H1 (cell line): ENCODE measurements at regions not wholly inside any gene's neighbourhood (a gene's known extent, or its start where the extent isn't known, plus 50 kb on each side); places are given as distances from the start of the nearest gene placed in this dataset.

ENCODE experiments used
- CTCF ChIA-PET: fragments of 300-600 bp; sonication (Branson Sonifier 250); formaldehyde crosslinking; loops from one replicate; lab custom pipeline; 2021; ENCODE audit not compliant: partially characterized antibody; lab: Charles Lee
- POLR2A ChIA-PET: fragments of 300-600 bp; sonication (Branson Sonifier 250); formaldehyde crosslinking; loops from one replicate; lab custom pipeline; 2021; ENCODE audit warnings: inconsistent platforms; ENCODE audit not compliant: partially characterized antibody; lab: Charles Lee
- DNase-seq, 2 experiments: peaks; one replicate each; pipeline versions ENCODE4 v3.0.0 to v3.0.0-alpha.2; 2010 to 2022; ENCODE audit warnings: low spot score in 2 of 2, low read depth in 1 of 2, mixed read lengths in 1 of 2
- FAIRE-seq: peaks from 2 replicates; lab custom pipeline; 2011; peaks lifted over from hg19 to GRCh38; lab: Jason Lieb, UNC
- H2AFZ ChIP-seq: 2 replicates; pipeline ENCODE4 v1.8.1; 2012; ENCODE audit warnings: low read length, inconsistent platforms
- H2AK5ac ChIP-seq: 2 replicates; pipeline ENCODE4 v1.6.1; 2013; ENCODE audit warnings: low read depth, low read length
- H2BK120ac ChIP-seq: replicated peaks from 2 replicates; pipeline ENCODE3; 2013; ENCODE audit warnings: low read depth, low read length, inconsistent platforms
- H2BK12ac ChIP-seq: 2 replicates; pipeline ENCODE4 v1.6.1; 2013; ENCODE audit warnings: low read depth, low read length
- H2BK15ac ChIP-seq: 2 replicates; pipeline ENCODE4 v1.6.1; 2013; ENCODE audit warnings: low read length
- H2BK20ac ChIP-seq: 2 replicates; pipeline ENCODE4 v1.6.1; 2013; ENCODE audit warnings: low read length
- H2BK5ac ChIP-seq: 2 replicates; pipeline ENCODE4 v1.6.1; 2013; ENCODE audit warnings: low read depth, low read length
- H3K14ac ChIP-seq: 2 replicates; pipeline ENCODE4 v1.6.1; 2013; ENCODE audit warnings: inconsistent platforms; ENCODE audit not compliant: insufficient read length
- H3K18ac ChIP-seq: 2 replicates; pipeline ENCODE4 v1.6.1; 2013; ENCODE audit warnings: low read length; ENCODE audit errors: extremely low read depth
- H3K23ac ChIP-seq: 2 replicates; pipeline ENCODE4 v1.6.1; 2013; ENCODE audit warnings: inconsistent platforms; ENCODE audit not compliant: insufficient read length
- H3K23me2 ChIP-seq: 2 replicates; pipeline ENCODE4 v1.6.1; 2013; ENCODE audit warnings: low read depth, low read length
- H3K27ac ChIP-seq: 2 replicates; pipeline ENCODE4 v1.6.1; 2011; ENCODE audit warnings: low read depth, low read length, inconsistent platforms
- H3K27me3 ChIP-seq, 4 experiments: replicated peaks in 1 of 4; 1 replicate in 1 of 4; 2 replicates in 3 of 4; pipeline versions ENCODE4 v1.6.1 to v1.8.1; 2011 to 2013; ENCODE audit warnings: low read length in 3 of 4, mild to moderate bottlenecking in 3 of 4, inconsistent platforms in 2 of 4, mixed read lengths in 2 of 4, moderate library complexity in 1 of 4; ENCODE audit not compliant: control insufficient read depth in 3 of 4, insufficient read depth in 3 of 4; ENCODE audit errors: extremely low read depth in 1 of 4
- H3K36me3 ChIP-seq, 4 experiments: 2 replicates each; pipeline versions ENCODE4 v1.6.1 to v1.8.1; 2011 to 2013; ENCODE audit warnings: mild to moderate bottlenecking in 4 of 4, low read length in 3 of 4, moderate library complexity in 2 of 4, control low read depth in 1 of 4, inconsistent platforms in 1 of 4; ENCODE audit not compliant: insufficient read depth in 4 of 4, control insufficient read depth in 2 of 4
- H3K4ac ChIP-seq: replicated peaks from 2 replicates; pipeline ENCODE3; 2013; ENCODE audit warnings: low read length, low read depth, mixed read lengths, inconsistent platforms; ENCODE audit not compliant: insufficient read length
- H3K4me1 ChIP-seq, 4 experiments: replicated peaks in 1 of 4; 1 replicate in 1 of 4; 2 replicates in 3 of 4; pipeline versions ENCODE4 v1.6.1 to v1.8.1; 2011 to 2013; ENCODE audit warnings: low read length in 3 of 4, inconsistent platforms in 2 of 4, mixed read lengths in 1 of 4; ENCODE audit not compliant: insufficient read depth in 4 of 4, control insufficient read depth in 3 of 4
- H3K4me2 ChIP-seq, 2 experiments: 2 replicates each; pipeline versions ENCODE4 v1.6.1 to v1.8.1; 2011 to 2013; ENCODE audit warnings: low read depth in 2 of 2, low read length in 2 of 2, control low read depth in 1 of 2, inconsistent platforms in 1 of 2, mild to moderate bottlenecking in 1 of 2; ENCODE audit not compliant: insufficient read depth in 1 of 2
- H3K4me3 ChIP-seq, 4 experiments: fragments of 200-600, 300-600 bp in 1 of 4; sonication (generic), shearing (Covaris generic), sonication (Bioruptor Twin) in 1 of 4; 2 replicates each; pipeline versions ENCODE4 v1.5.1 to v1.8.1; 2011 to 2016; ENCODE audit warnings: low read length in 4 of 4, low read depth in 3 of 4, control low read depth in 2 of 4, inconsistent platforms in 2 of 4, mild to moderate bottlenecking in 2 of 4, mixed read lengths in 1 of 4, moderate library complexity in 1 of 4; ENCODE audit not compliant: insufficient read depth in 2 of 4; ENCODE audit errors: extremely low read depth in 1 of 4
- H3K56ac ChIP-seq: replicated peaks from 2 replicates; pipeline ENCODE3; 2013; ENCODE audit warnings: low read depth, mild to moderate bottlenecking, mixed read lengths, low read length, inconsistent platforms; ENCODE audit not compliant: insufficient read length
- H3K79me1 ChIP-seq: 2 replicates; pipeline ENCODE4 v1.6.1; 2013; ENCODE audit warnings: low read depth, low read length, control low read depth
- H3K79me2 ChIP-seq, 2 experiments: 2 replicates each; pipeline versions ENCODE4 v1.6.1 to v1.8.1; 2012 to 2013; ENCODE audit warnings: low read length in 2 of 2, mild to moderate bottlenecking in 2 of 2, inconsistent platforms in 1 of 2; ENCODE audit not compliant: insufficient read depth in 2 of 2, control insufficient read depth in 1 of 2
- H3K9ac ChIP-seq, 4 experiments: replicated peaks in 1 of 4; 1 replicate in 1 of 4; 2 replicates in 3 of 4; pipeline versions ENCODE4 v1.6.1 to v1.8.1; 2011 to 2013; ENCODE audit warnings: low read depth in 3 of 4, low read length in 3 of 4, control low read depth in 2 of 4, mild to moderate bottlenecking in 2 of 4, moderate library complexity in 2 of 4, inconsistent platforms in 1 of 4; ENCODE audit errors: extremely low read depth in 1 of 4
- H3K9me3 ChIP-seq, 2 experiments: 2 replicates each; pipeline versions ENCODE4 v1.6.1 to v1.8.1; 2012 to 2013; ENCODE audit warnings: mild to moderate bottlenecking in 2 of 2, moderate library complexity in 2 of 2, control low read depth in 1 of 2, inconsistent platforms in 1 of 2, low read depth in 1 of 2, low read length in 1 of 2, mixed read lengths in 1 of 2; ENCODE audit not compliant: insufficient read depth in 2 of 2
- H4K20me1 ChIP-seq, 2 experiments: replicated peaks in 1 of 2; 2 replicates each; pipeline versions ENCODE3 to v1.8.1; 2011 to 2013; ENCODE audit warnings: inconsistent platforms in 2 of 2, low read length in 2 of 2, mild to moderate bottlenecking in 1 of 2; ENCODE audit not compliant: insufficient read depth in 2 of 2, control insufficient read depth in 1 of 2
- H4K5ac ChIP-seq: 2 replicates; pipeline ENCODE4 v1.6.1; 2013; ENCODE audit warnings: low read length, low read depth, mixed read lengths, inconsistent platforms; ENCODE audit not compliant: insufficient read length
- H4K8ac ChIP-seq: 2 replicates; pipeline ENCODE4 v1.8.0; 2013; ENCODE audit warnings: mild to moderate bottlenecking, moderate library complexity, low read length, inconsistent platforms; ENCODE audit not compliant: insufficient read depth; ENCODE audit errors: extremely low read depth
- H4K91ac ChIP-seq: replicated peaks from 2 replicates; pipeline ENCODE3; 2013; ENCODE audit warnings: low read length, mixed read lengths, inconsistent platforms; ENCODE audit not compliant: insufficient read length
- BACH1 ChIP-seq: IDR thresholded peaks from 2 replicates; pipeline ENCODE4 v1.6.1; 2012; ENCODE audit warnings: low read length, improper control_type of control experiment
- CHD2 ChIP-seq: IDR thresholded peaks from 2 replicates; pipeline ENCODE4 v1.6.1; 2012; ENCODE audit warnings: low read length, improper control_type of control experiment
- SRF ChIP-seq: IDR thresholded peaks from 2 replicates; pipeline ENCODE4 v1.6.1; 2011; ENCODE audit warnings: mild to moderate bottlenecking, low read depth, low read length, moderate library complexity
- TEAD4 ChIP-seq: IDR thresholded peaks from 2 replicates; pipeline ENCODE4 v1.6.1; 2012; ENCODE audit warnings: low read depth, low read length, inconsistent platforms, mixed read lengths
- WGBS, 2 experiments: shearing (Covaris generic) in 1 of 2; methylation state at CpG; one replicate each; pipeline versions ENCODE4 v1.1.6 to v1.1.7; 2013 to 2015; ENCODE audit warnings: low lambda C conversion rate in 2 of 2, mixed read lengths in 2 of 2, inconsistent platforms in 1 of 2, low coverage in 1 of 2, missing lambda C conversion rate in 1 of 2; ENCODE audit not compliant: insufficient replicate concordance in 2 of 2, insufficient coverage in 1 of 2, insufficient read length in 1 of 2; ENCODE audit errors: extremely low coverage in 1 of 2, missing lambda C conversion rate in 1 of 2; 5-methylcytosine and 5-hydroxymethylcytosine counted together
- TF ChIP-seq, protein P1 (sequence below): IDR thresholded peaks from 2 replicates; pipeline ENCODE4 v1.6.1; 2011; ENCODE audit warnings: low read length, improper control_type of control experiment

DNA sequence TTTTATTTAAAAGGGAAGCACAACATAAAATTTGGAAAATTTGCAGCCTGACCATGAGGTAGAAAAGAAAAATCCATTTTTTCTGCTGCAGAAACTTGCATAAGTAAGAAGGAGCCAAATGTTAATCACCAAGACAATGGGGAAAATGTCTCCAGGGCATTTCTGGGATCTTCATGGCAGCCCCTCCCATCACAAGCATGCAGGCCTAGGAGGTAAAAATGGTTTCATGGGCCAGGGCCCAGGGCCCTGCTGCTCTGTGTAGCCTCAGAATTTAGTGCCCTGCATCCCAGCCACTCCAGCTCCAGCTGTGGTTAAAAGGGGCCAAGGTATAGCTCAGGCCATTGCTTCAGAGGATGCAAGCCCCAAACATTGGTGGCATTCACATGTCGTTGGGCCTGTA is 735.6 kb downstream of the GALC start:
- 75% methylated on average over 1 of the region's 1 CpG; no CpG with 5 or more reads in 1 of the 2 experiments for WGBS, 2 experiments
- H3K4ac ChIP-seq: no peak overlapping the region
- TF ChIP-seq BACH1 (no peak), TEAD4 (no peak), CHD2 (no peak), SRF (no peak)
- TF ChIP-seq, protein P1, sequence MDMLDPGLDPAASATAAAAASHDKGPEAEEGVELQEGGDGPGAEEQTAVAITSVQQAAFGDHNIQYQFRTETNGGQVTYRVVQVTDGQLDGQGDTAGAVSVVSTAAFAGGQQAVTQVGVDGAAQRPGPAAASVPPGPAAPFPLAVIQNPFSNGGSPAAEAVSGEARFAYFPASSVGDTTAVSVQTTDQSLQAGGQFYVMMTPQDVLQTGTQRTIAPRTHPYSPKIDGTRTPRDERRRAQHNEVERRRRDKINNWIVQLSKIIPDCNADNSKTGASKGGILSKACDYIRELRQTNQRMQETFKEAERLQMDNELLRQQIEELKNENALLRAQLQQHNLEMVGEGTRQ: no peak

More for the DNA sequence above, 735.6 kb downstream of the GALC start:
- no peak for DNase-seq
- Histone ChIP-seq H4K20me1 (no peaks in the 10 kb centered on the region), H2AFZ (no peak overlapping the region), H4K5ac (no peak overlapping the region), H3K23me2 (no peaks in the 10 kb centered on the region), H3K27me3 (no peaks in the 10 kb centered on the region), H3K79me1 (no peaks in the 10 kb centered on the region), H2BK15ac (no peak overlapping the region), H3K23ac (no peak overlapping the region), H3K14ac (no peak overlapping the region), H4K91ac (no peak overlapping the region), H3K27ac (no peak overlapping the region), H3K56ac (no peak overlapping the region), H3K4me3 (no peak overlapping the region), H2AK5ac (no peak overlapping the region), H3K9me3 (peaks cover 0 to 5% of the 10 kb centered on the region in 2 experiments; a peak in 1 of 4 replicates), H2BK12ac (no peak overlapping the region), H2BK120ac (no peak overlapping the region), H2BK20ac (no peak overlapping the region), H3K18ac (no peak overlapping the region), H3K4me1 (peaks cover 0 to 9% (median 2%) of the 10 kb centered on the region in 4 experiments; a peak in 3 of 7 replicates), H3K79me2 (no peaks in the 10 kb centered on the region), H3K4me2 (no peak overlapping the region), H4K8ac (no peak overlapping the region), H3K9ac (no peak overlapping the region), H2BK5ac (no peak overlapping the region), H3K36me3 (no peaks in the 10 kb centered on the region; a peak in 1 of 8 replicates)
- CTCF ChIA-PET: no interaction called here
- POLR2A ChIA-PET: no interaction called here
- no peak for FAIRE-seq
